ENCODE measurements at regions not wholly inside any gene's neighbourhood (a gene's known extent, or its start where the extent isn't known, plus 50 kb on each side); places are given as distances from the start of the nearest gene placed in this dataset.

GRCh38 chr10:1981976-1982375, 244.7 kb upstream of the ADARB2 start:
- Histone ChIP-seq H3K27me3 (no peaks in the 10 kb centered on the region), H3K27ac (no peak overlapping the region), H3K36me3 (no peaks in the 10 kb centered on the region), H3K4me1 (ENCODE audit: low read depth) (no peaks in the 10 kb centered on the region), H3K4me3 (no peak overlapping the region), H3K9me3 (ENCODE audit: low read depth) (no peaks in the 10 kb centered on the region)
- no peak for TF ChIP-seq CTCF (IDR thresholded peaks at IDR 0.05; ENCODE audit: low read depth, low read length)
- DNase-seq (ENCODE audit: low read depth in 1 of 2, low spot score in 1 of 2): no peak

- Histone ChIP-seq H3K27me3 (no peaks in the 10 kb centered on the region), H3K4me1 (ENCODE audit: low read depth) (no peaks in the 10 kb centered on the region), H3K4me3 (no peak overlapping the region), H3K9me3 (ENCODE audit: low read depth) (no peaks in the 10 kb centered on the region), H3K36me3 (no peaks in the 10 kb centered on the region), H3K27ac (no peak overlapping the region)
- DNase-seq (ENCODE audit: low read depth in 1 of 2, low spot score in 1 of 2): no peak
- TF ChIP-seq CTCF (IDR thresholded peaks at IDR 0.05; ENCODE audit: low read depth, low read length): no peak
These were observed 243.1 kb upstream of the ADARB2 start for GRCh38 chr10:1980459-1980858.

- DNase-seq (ENCODE audit: low read depth in 1 of 2, low spot score in 1 of 2): no peak
These were observed 241.3 kb upstream of the ADARB2 start for GRCh38 chr10:1978584-1978983.

GRCh38 chr10:1977461-1977860, 240.1 kb upstream of the ADARB2 start:
- Histone ChIP-seq H3K27me3 (no peaks in the 10 kb centered on the region), H3K4me3 (no peak overlapping the region), H3K4me1 (ENCODE audit: low read depth) (no peaks in the 10 kb centered on the region), H3K27ac (no peak overlapping the region), H3K9me3 (ENCODE audit: low read depth) (no peaks in the 10 kb centered on the region), H3K36me3 (no peaks in the 10 kb centered on the region)
- DNase-seq (ENCODE audit: low read depth in 1 of 2, low spot score in 1 of 2): no peak
- no peak for TF ChIP-seq CTCF (IDR thresholded peaks at IDR 0.05; ENCODE audit: low read depth, low read length)

More at GRCh38 chr10:1978584-1978983, 241.3 kb upstream of the ADARB2 start:
- H3K27me3 ChIP-seq: no peaks in the 10 kb centered on the region
- H3K36me3 ChIP-seq: no peaks in the 10 kb centered on the region
- no peak overlapping the region for H3K4me3 ChIP-seq
- H3K27ac ChIP-seq: no peak overlapping the region
- no peaks in the 10 kb centered on the region for H3K4me1 ChIP-seq (ENCODE audit: low read depth)
- no peaks in the 10 kb centered on the region for H3K9me3 ChIP-seq (ENCODE audit: low read depth)
- TF ChIP-seq CTCF (IDR thresholded peaks at IDR 0.05; ENCODE audit: low read depth, low read length): no peak

GRCh38 chr10:1972406-1972805, 235.1 kb upstream of the ADARB2 start:
- no peak overlapping the region for H3K27ac ChIP-seq
- H3K27me3 ChIP-seq: no peaks in the 10 kb centered on the region
- no peaks in the 10 kb centered on the region for H3K4me1 ChIP-seq (ENCODE audit: low read depth)
- no peaks in the 10 kb centered on the region for H3K9me3 ChIP-seq (ENCODE audit: low read depth)
- TF ChIP-seq CTCF (IDR thresholded peaks at IDR 0.05; ENCODE audit: low read depth, low read length): no peak
- no peaks in the 10 kb centered on the region for H3K36me3 ChIP-seq
- no peak for DNase-seq (ENCODE audit: low read depth in 1 of 2, low spot score in 1 of 2)
- no peak overlapping the region for H3K4me3 ChIP-seq

All from cardiac muscle cell (in vitro differentiated cells and primary cell).